HUES64 (cell line): ENCODE measurements at regions not wholly inside any gene's neighbourhood (a gene's known extent, or its start where the extent isn't known, plus 50 kb on each side); places are given as distances from the start of the nearest gene placed in this dataset.

Source experiments
- H3K27ac ChIP-seq: 2 replicates; pipeline ENCODE4 v1.7.0; 2013; ENCODE audit warnings: low read depth, low read length, inconsistent platforms
- H3K27me3 ChIP-seq: 2 replicates; pipeline ENCODE4 v1.6.1; 2013; ENCODE audit warnings: mild to moderate bottlenecking, low read length; ENCODE audit not compliant: insufficient read depth
- H3K36me3 ChIP-seq: 2 replicates; pipeline ENCODE4 v1.6.1; 2013; ENCODE audit warnings: mild to moderate bottlenecking, low read length; ENCODE audit not compliant: insufficient read depth
- H3K4me1 ChIP-seq: 2 replicates; pipeline ENCODE4 v1.6.1; 2013; ENCODE audit warnings: mild to moderate bottlenecking, low read length, moderate library complexity; ENCODE audit not compliant: insufficient read depth
- H3K4me3 ChIP-seq: 2 replicates; pipeline ENCODE4 v1.5.1; 2013; ENCODE audit warnings: mild to moderate bottlenecking, low read length, moderate library complexity
- H3K9ac ChIP-seq: 2 replicates; pipeline ENCODE4 v1.6.1; 2013; ENCODE audit warnings: mild to moderate bottlenecking, low read depth, low read length
- H3K9me3 ChIP-seq: 2 replicates; pipeline ENCODE4 v1.6.1; 2013; ENCODE audit warnings: low read depth, low read length; ENCODE audit not compliant: insufficient read depth
- WGBS: fragments of 150-250, 120-280 bp; methylation state at CpG from one replicate; pipeline ENCODE4 v1.1.7; 2013; ENCODE audit warnings: missing lambda C conversion rate; 5-methylcytosine and 5-hydroxymethylcytosine counted together

DNA sequence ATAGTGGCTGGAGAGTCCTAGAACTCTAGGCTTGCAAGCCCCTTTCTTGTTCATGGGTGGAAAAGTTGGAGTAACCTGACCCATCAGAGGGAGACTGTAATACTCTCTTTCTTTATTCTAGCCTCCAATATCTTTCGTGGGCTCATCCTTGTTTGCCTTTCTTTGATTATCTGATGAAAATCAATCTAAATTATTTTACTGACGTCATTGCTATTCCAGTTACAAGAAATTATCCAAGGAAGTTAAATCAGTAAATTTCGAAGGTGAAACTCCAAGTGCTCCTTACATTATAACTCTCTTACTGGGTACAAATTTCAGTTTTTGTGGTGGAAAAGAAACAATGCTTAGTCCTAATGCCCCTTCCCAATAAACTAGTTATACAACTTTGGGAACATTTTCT, 412.9 kb downstream of the IDS start:
- 80% methylated on average over 2 of the region's 3 CpGs for WGBS
- Histone ChIP-seq H3K36me3 (no peaks in the 10 kb centered on the region), H3K9ac (no peak overlapping the region)

DNA sequence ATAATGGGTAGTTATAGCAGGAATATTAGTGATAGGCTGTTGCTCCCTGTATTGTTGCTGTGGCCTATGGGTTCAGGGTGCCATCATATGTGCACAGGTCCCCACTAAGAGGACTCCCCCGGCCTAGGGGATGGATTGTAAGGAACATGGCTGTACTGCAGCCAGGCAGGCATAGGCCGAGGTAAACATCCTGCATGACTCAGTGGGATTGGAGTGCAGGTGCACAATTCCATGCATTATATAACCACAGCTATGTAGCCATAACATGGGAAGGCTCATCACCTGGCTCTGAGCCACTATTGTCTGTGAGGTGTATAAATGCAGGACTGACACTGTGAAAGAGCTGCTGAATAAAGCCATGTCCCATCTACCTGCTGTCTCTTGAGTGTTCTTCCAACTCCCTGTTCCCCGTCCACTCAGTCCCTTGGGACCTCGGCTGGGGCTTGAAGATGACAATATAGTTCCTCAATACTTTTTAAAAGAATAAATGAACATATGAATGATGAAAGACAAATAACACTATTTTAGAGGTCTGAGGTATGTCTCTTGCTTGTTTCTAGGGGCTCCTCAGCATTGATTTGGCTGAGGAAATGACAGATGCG, 425.2 kb downstream of the IDS start:
- Histone ChIP-seq H3K27me3 (no peaks in the 10 kb centered on the region), H3K27ac (no peak overlapping the region), H3K4me1 (no peaks in the 10 kb centered on the region), H3K9me3 (no peaks in the 10 kb centered on the region), H3K9ac (no peak overlapping the region), H3K4me3 (no peak overlapping the region), H3K36me3 (no peaks in the 10 kb centered on the region)
- 93% methylated on average over 3 of the region's 5 CpGs for WGBS

More for the DNA sequence above, 412.9 kb downstream of the IDS start:
- Histone ChIP-seq H3K4me3 (no peak overlapping the region), H3K4me1 (no peaks in the 10 kb centered on the region), H3K9me3 (no peaks in the 10 kb centered on the region), H3K27me3 (no peaks in the 10 kb centered on the region), H3K27ac (no peak overlapping the region)

GRCh38 chrX:149074398-149074797, 430.7 kb downstream of the IDS start:
- no peaks in the 10 kb centered on the region for H3K36me3 ChIP-seq
- H3K4me3 ChIP-seq = no peak overlapping the region

GRCh38 chrX:149073479-149073878, 431.6 kb downstream of the IDS start:
- Histone ChIP-seq H3K27me3 (no peaks in the 10 kb centered on the region), H3K4me1 (no peaks in the 10 kb centered on the region)
- WGBS = 100% methylated on average over 2 of the region's 3 CpGs

More at GRCh38 chrX:149074398-149074797, 430.7 kb downstream of the IDS start:
- Histone ChIP-seq H3K27me3 (no peaks in the 10 kb centered on the region), H3K9me3 (no peaks in the 10 kb centered on the region), H3K27ac (no peak overlapping the region), H3K9ac (no peak overlapping the region), H3K4me1 (no peaks in the 10 kb centered on the region)
- 46% methylated on average over 8 of the region's 8 CpGs for WGBS

GRCh38 chrX:149069899-149070298, 435.2 kb downstream of the IDS start:
- no peaks in the 10 kb centered on the region for H3K9me3 ChIP-seq
- H3K36me3 ChIP-seq = no peaks in the 10 kb centered on the region
- WGBS = 91% methylated on average over 2 of the region's 2 CpGs

More at GRCh38 chrX:149073479-149073878, 431.6 kb downstream of the IDS start:
- no peak overlapping the region for H3K9ac ChIP-seq
- no peak overlapping the region for H3K4me3 ChIP-seq
- no peak overlapping the region for H3K27ac ChIP-seq
- no peaks in the 10 kb centered on the region for H3K36me3 ChIP-seq
- no peaks in the 10 kb centered on the region for H3K9me3 ChIP-seq

GRCh38 chrX:149060921-149061320, 444.2 kb downstream of the IDS start:
- Histone ChIP-seq H3K4me1 (no peaks in the 10 kb centered on the region), H3K27me3 (no peaks in the 10 kb centered on the region), H3K9ac (no peak overlapping the region), H3K4me3 (no peak overlapping the region), H3K36me3 (no peaks in the 10 kb centered on the region), H3K27ac (no peak overlapping the region), H3K9me3 (no peaks in the 10 kb centered on the region)
- 98% methylated on average over 2 of the region's 2 CpGs for WGBS

More at GRCh38 chrX:149069899-149070298, 435.2 kb downstream of the IDS start:
- H3K4me3 ChIP-seq = no peak overlapping the region
- H3K27ac ChIP-seq = no peak overlapping the region
- H3K27me3 ChIP-seq = no peaks in the 10 kb centered on the region
- no peaks in the 10 kb centered on the region for H3K4me1 ChIP-seq
- no peak overlapping the region for H3K9ac ChIP-seq
